ENCODE measurements at regions not wholly inside any gene's neighbourhood (a gene's known extent, or its start where the extent isn't known, plus 50 kb on each side); places are given as distances from the start of the nearest gene placed in this dataset.
"Not testable (repeated sequence)": the region's sequence is repeated elsewhere in the genome, so short reads cannot be mapped to it uniquely, and the experiment has no call there.

DNA sequence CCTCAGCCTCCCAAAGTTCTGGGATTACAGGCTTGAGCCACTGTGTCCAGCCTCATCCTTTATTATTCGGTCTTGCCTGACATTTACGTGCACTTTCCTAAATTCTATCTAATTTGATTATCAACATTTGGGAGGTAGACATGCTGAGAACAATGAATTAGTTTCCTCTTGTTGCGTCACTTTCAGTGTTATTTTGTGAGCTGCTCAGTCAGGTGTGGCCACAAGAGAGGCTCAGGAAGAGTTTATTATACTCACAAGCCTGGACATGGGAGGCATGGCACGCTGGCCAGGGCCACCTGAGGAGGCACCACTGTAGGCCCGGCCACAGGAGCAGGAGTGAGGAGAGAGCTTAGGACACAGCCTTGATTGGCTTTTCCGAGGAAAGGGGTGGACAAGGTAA, 59.7 kb upstream of the RBFOX2 start:
- DNase-seq, result no peak
- Mint-ChIP-seq H3K4me3 (no peak overlapping the region), H3K9me3 (no peaks in the 10 kb centered on the region), H3K4me1 (peaks cover 9% of the 10 kb centered on the region), H3K27ac (no peak overlapping the region), H3K27me3 (no peaks in the 10 kb centered on the region), H3K36me3 (no peaks in the 10 kb centered on the region)
- CTCF ChIA-PET, result interaction anchor here (2.6 kb wide), 1 partner anchor 22 kb away, joined by 10 read pairs; no protein-coding TSS in a partner anchor

DNA sequence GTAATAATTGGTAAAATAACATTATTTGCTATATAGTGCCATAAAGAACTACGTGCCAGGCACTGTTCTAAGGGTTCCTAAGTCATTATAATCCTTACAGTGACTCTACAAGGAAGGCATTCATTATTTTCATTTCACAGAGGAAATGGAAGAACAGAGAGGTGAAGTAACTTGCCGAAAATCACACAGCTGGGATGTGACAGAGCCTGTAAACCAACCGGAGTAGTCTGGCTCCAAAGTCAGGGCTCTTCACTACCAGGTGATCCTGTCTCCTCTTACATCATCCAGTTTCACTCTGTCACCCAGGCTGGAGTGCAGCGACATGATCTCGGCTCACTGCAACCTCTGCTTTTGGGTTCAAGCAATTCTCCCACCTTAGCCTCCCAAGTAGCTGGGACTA, 59.2 kb upstream of the RBFOX2 start:
- no peaks in the 10 kb centered on the region for H3K36me3 Mint-ChIP-seq
- CTCF ChIA-PET, result interaction anchor here (2.6 kb wide), 1 partner anchor 22 kb away, joined by 10 read pairs; no protein-coding TSS in a partner anchor
- peaks cover 9% of the 10 kb centered on the region for H3K4me1 Mint-ChIP-seq
- no peaks in the 10 kb centered on the region for H3K27me3 Mint-ChIP-seq
- no peak overlapping the region for H3K4me3 Mint-ChIP-seq
- no peak overlapping the region for H3K27ac Mint-ChIP-seq
- no peaks in the 10 kb centered on the region for H3K9me3 Mint-ChIP-seq
- DNase-seq, result no peak

DNA sequence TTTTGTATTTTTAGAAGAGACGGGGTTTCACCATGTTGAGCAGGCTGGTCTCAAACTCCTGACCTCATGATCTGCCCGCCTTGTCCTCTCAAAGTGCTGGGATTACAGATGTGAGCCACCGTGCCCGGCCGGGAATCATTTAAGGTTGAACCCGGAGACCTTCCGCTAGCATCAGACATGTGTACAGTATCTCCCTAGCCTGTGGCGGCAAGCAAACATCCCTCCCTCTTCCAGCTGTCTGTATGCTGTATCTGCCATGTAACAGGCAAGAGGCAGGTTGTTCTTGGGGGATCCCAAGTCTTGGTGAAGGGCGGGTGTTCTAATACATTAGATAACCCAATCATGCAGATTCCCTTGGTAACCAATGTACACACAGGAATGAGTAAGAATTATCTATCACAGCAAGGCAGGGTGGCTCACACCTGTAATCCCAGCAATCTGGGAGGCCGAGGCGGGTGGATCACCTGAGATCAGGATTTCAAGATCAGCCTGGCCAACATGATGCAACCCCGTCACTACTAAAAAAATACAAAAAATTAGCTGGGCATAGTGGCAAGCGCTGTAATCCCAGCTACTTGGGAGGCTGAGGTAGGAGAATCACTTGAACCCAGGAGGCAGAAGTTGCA, 58.1 kb upstream of the RBFOX2 start:
- no peaks in the 10 kb centered on the region for H3K9me3 Mint-ChIP-seq
- H3K27me3 Mint-ChIP-seq, result no peaks in the 10 kb centered on the region
- no peak overlapping the region for H3K27ac Mint-ChIP-seq
- no peak for DNase-seq
- CTCF ChIA-PET, result interaction anchor here (2.6 kb wide), 1 partner anchor 21 kb away, joined by 10 read pairs; no protein-coding TSS in a partner anchor
- H3K4me3 Mint-ChIP-seq, result no peak overlapping the region
- H3K4me1 Mint-ChIP-seq, result peaks cover 9% of the 10 kb centered on the region
- no peaks in the 10 kb centered on the region for H3K36me3 Mint-ChIP-seq

DNA sequence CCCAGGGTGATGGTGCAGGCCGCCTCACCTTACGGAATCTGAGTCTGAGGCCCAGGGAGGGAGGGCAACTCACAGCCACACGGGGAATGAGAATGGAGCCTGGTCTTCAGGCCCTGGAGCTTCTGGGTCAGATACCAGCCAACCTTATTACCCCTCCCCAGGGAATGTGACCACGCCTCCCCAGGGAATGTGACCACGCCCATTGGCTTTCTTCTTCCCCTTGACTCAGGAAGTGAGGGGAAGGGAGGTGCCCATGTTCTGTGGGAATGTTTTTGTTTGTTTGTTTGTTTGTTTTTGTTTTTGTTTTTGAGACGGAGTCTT, 57.5 kb upstream of the RBFOX2 start:
- Mint-ChIP-seq H3K9me3 (no peaks in the 10 kb centered on the region), H3K27me3 (no peaks in the 10 kb centered on the region), H3K4me3 (no peak overlapping the region), H3K27ac (no peak overlapping the region), H3K4me1 (peaks cover 9% of the 10 kb centered on the region), H3K36me3 (no peaks in the 10 kb centered on the region)
- CTCF ChIA-PET, result no interaction called here
- no peak for DNase-seq

DNA sequence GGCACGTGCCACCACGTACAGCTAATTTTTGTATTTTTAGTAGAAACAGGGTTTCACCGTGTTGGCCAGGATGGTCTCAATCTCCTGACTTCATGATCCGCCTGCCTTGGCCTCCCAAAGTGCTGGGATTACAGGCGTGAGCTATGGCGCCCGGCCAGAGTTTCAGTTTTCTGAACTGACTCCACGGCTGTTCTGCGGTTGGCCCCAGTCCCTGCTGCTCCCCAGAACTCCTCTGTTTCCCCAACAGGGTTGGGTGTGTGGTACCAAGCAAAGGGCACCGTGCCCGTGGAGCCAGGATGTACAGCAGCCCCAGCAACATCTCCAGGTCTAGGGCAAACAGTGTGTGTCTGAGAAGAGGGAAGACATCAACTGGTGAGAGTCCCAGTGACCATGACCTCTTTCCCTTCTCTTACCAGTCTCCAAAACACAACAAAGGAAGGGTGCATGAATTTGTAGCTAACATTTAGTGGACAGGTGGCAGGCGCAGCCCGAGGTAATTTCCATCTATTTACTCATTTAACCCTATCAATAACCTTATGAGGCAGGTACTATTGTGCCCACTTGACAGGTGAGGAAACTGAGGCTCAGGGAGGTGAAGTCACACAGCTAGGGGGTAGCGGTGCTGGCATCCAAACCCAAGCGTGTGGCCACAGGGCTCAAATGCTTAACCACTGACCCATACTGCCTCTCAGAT, 57.0 kb upstream of the RBFOX2 start:
- no peak for DNase-seq
- H3K4me1 Mint-ChIP-seq, result peaks cover 9% of the 10 kb centered on the region
- H3K27ac Mint-ChIP-seq, result no peak overlapping the region
- no peaks in the 10 kb centered on the region for H3K36me3 Mint-ChIP-seq
- no peaks in the 10 kb centered on the region for H3K9me3 Mint-ChIP-seq
- peaks cover 4% of the 10 kb centered on the region for H3K27me3 Mint-ChIP-seq
- no peak overlapping the region for H3K4me3 Mint-ChIP-seq
- CTCF ChIA-PET, result interaction anchor here (1.9 kb wide), 1 partner anchor 20 kb away, joined by 10 read pairs; no protein-coding TSS in a partner anchor

DNA sequence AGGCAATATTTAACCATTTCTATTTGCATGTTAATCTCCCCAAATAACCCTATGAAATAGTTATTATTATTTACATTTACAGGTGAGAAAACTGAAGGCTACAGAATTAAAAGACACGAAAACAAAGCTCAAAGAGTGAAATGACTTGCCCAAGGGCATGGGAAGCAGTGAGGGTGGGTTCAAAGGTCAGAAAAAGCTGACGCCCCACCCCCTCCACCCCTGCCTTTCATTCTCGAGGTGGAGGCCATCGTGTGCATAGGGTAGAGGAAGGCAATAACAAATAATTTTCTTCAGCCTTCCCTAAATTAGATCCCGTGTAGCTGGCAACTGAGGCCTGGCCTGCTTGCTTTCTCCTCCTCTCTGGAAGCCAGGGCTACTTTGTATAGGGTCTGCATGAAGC, 56.1 kb upstream of the RBFOX2 start:
- no peaks in the 10 kb centered on the region for H3K9me3 Mint-ChIP-seq
- CTCF ChIA-PET, result interaction anchor here (1.9 kb wide), 1 partner anchor 19 kb away, joined by 10 read pairs; no protein-coding TSS in a partner anchor

DNA sequence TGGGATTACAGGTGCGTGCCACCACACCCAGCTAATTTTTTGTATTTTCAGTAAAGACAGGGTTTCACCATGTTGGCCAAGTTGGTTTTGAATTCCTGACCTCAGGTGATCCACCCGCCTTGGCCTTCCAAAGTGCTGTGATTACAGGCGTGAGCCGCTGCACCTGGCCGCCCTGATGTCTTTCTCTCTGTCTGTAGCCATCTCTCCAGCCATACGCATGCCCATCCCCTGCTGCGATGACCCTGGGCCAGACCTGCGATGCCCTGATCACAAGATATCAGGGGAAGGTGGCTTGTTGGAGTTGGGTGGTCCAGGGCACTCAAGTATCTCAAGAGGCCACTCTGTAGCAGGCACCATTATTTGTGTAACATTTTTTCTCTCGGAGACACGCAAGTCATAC, 54.4 kb upstream of the RBFOX2 start:
- Mint-ChIP-seq H3K4me3 (no peak overlapping the region), H3K27ac (no peak overlapping the region), H3K36me3 (no peaks in the 10 kb centered on the region), H3K4me1 (peaks cover 9% of the 10 kb centered on the region), H3K27me3 (peaks cover 4% of the 10 kb centered on the region), H3K9me3 (no peaks in the 10 kb centered on the region)
- no peak for DNase-seq
- CTCF ChIA-PET, result interaction anchor here (0.7 to 3.2 kb wide), 2 partner anchors 14 to 17 kb away, joined by 3 to 13 read pairs; no protein-coding TSS in a partner anchor

More for the DNA sequence above, 56.1 kb upstream of the RBFOX2 start:
- no peak overlapping the region for H3K4me3 Mint-ChIP-seq
- no peaks in the 10 kb centered on the region for H3K36me3 Mint-ChIP-seq
- H3K27ac Mint-ChIP-seq, result no peak overlapping the region
- DNase-seq, result no peak
- H3K27me3 Mint-ChIP-seq, result peaks cover 4% of the 10 kb centered on the region
- H3K4me1 Mint-ChIP-seq, result peaks cover 9% of the 10 kb centered on the region

DNA sequence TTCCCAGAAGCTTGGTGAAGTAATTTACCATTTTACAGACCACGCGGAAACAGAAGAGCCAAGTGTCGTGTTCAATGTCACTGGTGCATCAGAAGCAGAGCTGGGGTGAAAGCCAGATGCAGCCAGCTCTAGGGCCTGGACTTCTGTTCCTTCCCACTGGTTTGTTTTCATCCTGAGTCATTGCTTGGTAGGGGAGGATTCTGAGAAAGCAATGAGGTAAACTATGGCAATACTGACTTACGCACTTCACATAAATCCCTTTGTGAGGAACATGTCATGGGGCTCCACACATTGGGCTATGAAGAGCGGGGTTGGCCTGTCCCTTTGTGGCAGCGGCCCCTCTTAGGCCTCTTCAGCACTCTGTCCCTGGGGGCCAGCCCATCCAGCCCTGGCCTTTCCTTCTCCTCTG, 52.4 kb upstream of the RBFOX2 start:
- Mint-ChIP-seq H3K36me3 (no peaks in the 10 kb centered on the region), H3K4me3 (no peak overlapping the region), H3K27ac (no peak overlapping the region), H3K9me3 (no peaks in the 10 kb centered on the region), H3K4me1 (peaks cover 9% of the 10 kb centered on the region), H3K27me3 (peaks cover 9% of the 10 kb centered on the region)
- CTCF ChIA-PET, result interaction anchor here (3.2 kb wide), 1 partner anchor 15 kb away, joined by 13 read pairs; no protein-coding TSS in a partner anchor
- no peak for DNase-seq

DNA sequence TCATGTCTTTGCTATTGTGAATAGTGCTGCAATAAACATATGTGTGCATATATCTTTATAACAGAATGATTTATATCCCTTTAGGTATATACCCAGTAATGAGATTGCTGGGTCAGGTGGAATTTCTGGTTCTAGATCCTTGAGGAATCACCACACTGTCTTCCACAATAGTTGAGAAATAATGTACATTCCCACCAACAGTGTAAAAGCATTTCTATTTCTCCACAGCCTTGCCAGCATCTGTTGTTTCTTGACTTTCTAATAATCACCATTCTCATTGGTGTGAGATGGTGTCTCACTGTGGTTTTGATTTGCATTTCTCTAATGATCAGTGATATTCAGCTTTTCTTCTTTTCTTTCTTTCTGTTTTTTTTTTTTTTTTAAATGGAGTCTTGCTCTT, 51.7 kb upstream of the RBFOX2 start:
- not testable (repeated sequence) for H3K36me3 Mint-ChIP-seq, DNase-seq, H3K4me3 Mint-ChIP-seq, H3K4me1 Mint-ChIP-seq, H3K27ac Mint-ChIP-seq, H3K9me3 Mint-ChIP-seq
- CTCF ChIA-PET, result interaction anchor here (3.2 kb wide), 1 partner anchor 15 kb away, joined by 13 read pairs; no protein-coding TSS in a partner anchor
- peaks cover 17% of the 10 kb centered on the region for H3K27me3 Mint-ChIP-seq

DNA sequence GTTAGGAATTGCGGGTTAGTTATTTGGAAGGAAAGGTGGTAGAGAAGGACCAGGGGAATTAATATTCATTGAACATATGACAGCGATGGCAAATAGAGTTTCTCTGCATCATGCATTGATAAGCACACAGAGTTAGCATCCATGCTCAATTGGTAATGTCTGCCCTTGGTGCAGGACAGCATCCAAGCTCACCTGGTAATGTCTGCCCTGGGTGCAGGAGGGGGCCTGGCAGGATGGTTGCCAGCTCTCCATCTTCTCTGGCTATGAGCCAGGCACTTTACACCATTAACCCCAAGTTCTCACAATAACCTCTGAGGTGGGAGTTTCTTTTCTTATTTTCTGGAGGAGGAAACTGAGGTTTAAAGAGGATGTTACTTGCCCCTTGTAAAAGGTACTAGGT, 50.4 kb upstream of the RBFOX2 start:
- CTCF ChIA-PET, result interaction anchor here (1.7 to 1.9 kb wide), 2 partner anchors 13 to 45 kb away, joined by 9 to 16 read pairs; no protein-coding TSS in a partner anchor
- Mint-ChIP-seq H3K27me3 (peaks cover 18% of the 10 kb centered on the region), H3K4me1 (peaks cover 7% of the 10 kb centered on the region), H3K4me3 (no peak overlapping the region), H3K9me3 (no peaks in the 10 kb centered on the region), H3K27ac (no peak overlapping the region), H3K36me3 (no peaks in the 10 kb centered on the region)
- DNase-seq, result no peak
